H1 (cell line): ENCODE measurements at regions not wholly inside any gene's neighbourhood (a gene's known extent, or its start where the extent isn't known, plus 50 kb on each side); places are given as distances from the start of the nearest gene placed in this dataset.

ENCODE experiments used
- CTCF ChIA-PET: fragments of 300-600 bp; sonication (Branson Sonifier 250); formaldehyde crosslinking; loops from one replicate; lab custom pipeline; 2021; ENCODE audit not compliant: partially characterized antibody; lab: Charles Lee
- POLR2A ChIA-PET: fragments of 300-600 bp; sonication (Branson Sonifier 250); formaldehyde crosslinking; loops from one replicate; lab custom pipeline; 2021; ENCODE audit warnings: inconsistent platforms; ENCODE audit not compliant: partially characterized antibody; lab: Charles Lee
- DNase-seq, 2 experiments: peaks; one replicate each; pipeline versions ENCODE4 v3.0.0 to v3.0.0-alpha.2; 2010 to 2022; ENCODE audit warnings: low spot score in 2 of 2, low read depth in 1 of 2, mixed read lengths in 1 of 2
- FAIRE-seq: peaks from 2 replicates; lab custom pipeline; 2011; peaks lifted over from hg19 to GRCh38; lab: Jason Lieb, UNC
- H2AFZ ChIP-seq: 2 replicates; pipeline ENCODE4 v1.8.1; 2012; ENCODE audit warnings: low read length, inconsistent platforms
- H2AK5ac ChIP-seq: 2 replicates; pipeline ENCODE4 v1.6.1; 2013; ENCODE audit warnings: low read depth, low read length
- H2BK120ac ChIP-seq: replicated peaks from 2 replicates; pipeline ENCODE3; 2013; ENCODE audit warnings: low read depth, low read length, inconsistent platforms
- H2BK12ac ChIP-seq: 2 replicates; pipeline ENCODE4 v1.6.1; 2013; ENCODE audit warnings: low read depth, low read length
- H2BK15ac ChIP-seq: 2 replicates; pipeline ENCODE4 v1.6.1; 2013; ENCODE audit warnings: low read length
- H2BK20ac ChIP-seq: 2 replicates; pipeline ENCODE4 v1.6.1; 2013; ENCODE audit warnings: low read length
- H2BK5ac ChIP-seq: 2 replicates; pipeline ENCODE4 v1.6.1; 2013; ENCODE audit warnings: low read depth, low read length
- H3K14ac ChIP-seq: 2 replicates; pipeline ENCODE4 v1.6.1; 2013; ENCODE audit warnings: inconsistent platforms; ENCODE audit not compliant: insufficient read length
- H3K18ac ChIP-seq: 2 replicates; pipeline ENCODE4 v1.6.1; 2013; ENCODE audit warnings: low read length; ENCODE audit errors: extremely low read depth
- H3K23ac ChIP-seq: 2 replicates; pipeline ENCODE4 v1.6.1; 2013; ENCODE audit warnings: inconsistent platforms; ENCODE audit not compliant: insufficient read length
- H3K23me2 ChIP-seq: 2 replicates; pipeline ENCODE4 v1.6.1; 2013; ENCODE audit warnings: low read depth, low read length
- H3K27ac ChIP-seq: 2 replicates; pipeline ENCODE4 v1.6.1; 2011; ENCODE audit warnings: low read depth, low read length, inconsistent platforms
- H3K27me3 ChIP-seq, 4 experiments: replicated peaks in 1 of 4; 1 replicate in 1 of 4; 2 replicates in 3 of 4; pipeline versions ENCODE4 v1.6.1 to v1.8.1; 2011 to 2013; ENCODE audit warnings: low read length in 3 of 4, mild to moderate bottlenecking in 3 of 4, inconsistent platforms in 2 of 4, mixed read lengths in 2 of 4, moderate library complexity in 1 of 4; ENCODE audit not compliant: control insufficient read depth in 3 of 4, insufficient read depth in 3 of 4; ENCODE audit errors: extremely low read depth in 1 of 4
- H3K36me3 ChIP-seq, 4 experiments: 2 replicates each; pipeline versions ENCODE4 v1.6.1 to v1.8.1; 2011 to 2013; ENCODE audit warnings: mild to moderate bottlenecking in 4 of 4, low read length in 3 of 4, moderate library complexity in 2 of 4, control low read depth in 1 of 4, inconsistent platforms in 1 of 4; ENCODE audit not compliant: insufficient read depth in 4 of 4, control insufficient read depth in 2 of 4
- H3K4ac ChIP-seq: replicated peaks from 2 replicates; pipeline ENCODE3; 2013; ENCODE audit warnings: low read length, low read depth, mixed read lengths, inconsistent platforms; ENCODE audit not compliant: insufficient read length
- H3K4me1 ChIP-seq, 4 experiments: replicated peaks in 1 of 4; 1 replicate in 1 of 4; 2 replicates in 3 of 4; pipeline versions ENCODE4 v1.6.1 to v1.8.1; 2011 to 2013; ENCODE audit warnings: low read length in 3 of 4, inconsistent platforms in 2 of 4, mixed read lengths in 1 of 4; ENCODE audit not compliant: insufficient read depth in 4 of 4, control insufficient read depth in 3 of 4
- H3K4me2 ChIP-seq, 2 experiments: 2 replicates each; pipeline versions ENCODE4 v1.6.1 to v1.8.1; 2011 to 2013; ENCODE audit warnings: low read depth in 2 of 2, low read length in 2 of 2, control low read depth in 1 of 2, inconsistent platforms in 1 of 2, mild to moderate bottlenecking in 1 of 2; ENCODE audit not compliant: insufficient read depth in 1 of 2
- H3K4me3 ChIP-seq, 4 experiments: fragments of 200-600, 300-600 bp in 1 of 4; sonication (generic), shearing (Covaris generic), sonication (Bioruptor Twin) in 1 of 4; 2 replicates each; pipeline versions ENCODE4 v1.5.1 to v1.8.1; 2011 to 2016; ENCODE audit warnings: low read length in 4 of 4, low read depth in 3 of 4, control low read depth in 2 of 4, inconsistent platforms in 2 of 4, mild to moderate bottlenecking in 2 of 4, mixed read lengths in 1 of 4, moderate library complexity in 1 of 4; ENCODE audit not compliant: insufficient read depth in 2 of 4; ENCODE audit errors: extremely low read depth in 1 of 4
- H3K56ac ChIP-seq: replicated peaks from 2 replicates; pipeline ENCODE3; 2013; ENCODE audit warnings: low read depth, mild to moderate bottlenecking, mixed read lengths, low read length, inconsistent platforms; ENCODE audit not compliant: insufficient read length
- H3K79me1 ChIP-seq: 2 replicates; pipeline ENCODE4 v1.6.1; 2013; ENCODE audit warnings: low read depth, low read length, control low read depth
- H3K79me2 ChIP-seq, 2 experiments: 2 replicates each; pipeline versions ENCODE4 v1.6.1 to v1.8.1; 2012 to 2013; ENCODE audit warnings: low read length in 2 of 2, mild to moderate bottlenecking in 2 of 2, inconsistent platforms in 1 of 2; ENCODE audit not compliant: insufficient read depth in 2 of 2, control insufficient read depth in 1 of 2
- H3K9ac ChIP-seq, 4 experiments: replicated peaks in 1 of 4; 1 replicate in 1 of 4; 2 replicates in 3 of 4; pipeline versions ENCODE4 v1.6.1 to v1.8.1; 2011 to 2013; ENCODE audit warnings: low read depth in 3 of 4, low read length in 3 of 4, control low read depth in 2 of 4, mild to moderate bottlenecking in 2 of 4, moderate library complexity in 2 of 4, inconsistent platforms in 1 of 4; ENCODE audit errors: extremely low read depth in 1 of 4
- H3K9me3 ChIP-seq, 2 experiments: 2 replicates each; pipeline versions ENCODE4 v1.6.1 to v1.8.1; 2012 to 2013; ENCODE audit warnings: mild to moderate bottlenecking in 2 of 2, moderate library complexity in 2 of 2, control low read depth in 1 of 2, inconsistent platforms in 1 of 2, low read depth in 1 of 2, low read length in 1 of 2, mixed read lengths in 1 of 2; ENCODE audit not compliant: insufficient read depth in 2 of 2
- H4K20me1 ChIP-seq, 2 experiments: replicated peaks in 1 of 2; 2 replicates each; pipeline versions ENCODE3 to v1.8.1; 2011 to 2013; ENCODE audit warnings: inconsistent platforms in 2 of 2, low read length in 2 of 2, mild to moderate bottlenecking in 1 of 2; ENCODE audit not compliant: insufficient read depth in 2 of 2, control insufficient read depth in 1 of 2
- H4K5ac ChIP-seq: 2 replicates; pipeline ENCODE4 v1.6.1; 2013; ENCODE audit warnings: low read length, low read depth, mixed read lengths, inconsistent platforms; ENCODE audit not compliant: insufficient read length
- H4K8ac ChIP-seq: 2 replicates; pipeline ENCODE4 v1.8.0; 2013; ENCODE audit warnings: mild to moderate bottlenecking, moderate library complexity, low read length, inconsistent platforms; ENCODE audit not compliant: insufficient read depth; ENCODE audit errors: extremely low read depth
- H4K91ac ChIP-seq: replicated peaks from 2 replicates; pipeline ENCODE3; 2013; ENCODE audit warnings: low read length, mixed read lengths, inconsistent platforms; ENCODE audit not compliant: insufficient read length
- GABPA ChIP-seq: IDR thresholded peaks from 2 replicates; pipeline ENCODE4 v1.6.1; 2011; ENCODE audit warnings: mild to moderate bottlenecking, low read length, moderate library complexity, borderline replicate concordance; ENCODE audit not compliant: insufficient read depth
- JUND ChIP-seq: IDR thresholded peaks from 2 replicates; pipeline ENCODE4 v1.6.1; 2011; ENCODE audit warnings: mild to moderate bottlenecking, improper control_type of control experiment, low read length
- RAD21 ChIP-seq, 2 experiments: IDR thresholded peaks in 1 of 2; conservative IDR thresholded peaks in 1 of 2; 2 replicates each; pipeline ENCODE4 v1.6.1; 2011; ENCODE audit warnings: low read depth in 2 of 2, low read length in 2 of 2, improper control_type of control experiment in 1 of 2, inconsistent platforms in 1 of 2, mild to moderate bottlenecking in 1 of 2, moderate library complexity in 1 of 2
- SP4 ChIP-seq: IDR thresholded peaks from 2 replicates; pipeline ENCODE4 v1.6.1; 2012; ENCODE audit warnings: low read length, inconsistent platforms
- TCF12 ChIP-seq: IDR thresholded peaks from 2 replicates; pipeline ENCODE4 v1.6.1; 2011; ENCODE audit warnings: low read depth, mild to moderate bottlenecking, low read length
- whole genome bisulfite sequencing, 2 experiments: shearing (Covaris generic) in 1 of 2; methylation state at CpG; one replicate each; pipeline versions ENCODE4 v1.1.6 to v1.1.7; 2013 to 2015; ENCODE audit warnings: low lambda C conversion rate in 2 of 2, mixed read lengths in 2 of 2, inconsistent platforms in 1 of 2, low coverage in 1 of 2, missing lambda C conversion rate in 1 of 2; ENCODE audit not compliant: insufficient replicate concordance in 2 of 2, insufficient coverage in 1 of 2, insufficient read length in 1 of 2; ENCODE audit errors: extremely low coverage in 1 of 2, missing lambda C conversion rate in 1 of 2; 5-methylcytosine and 5-hydroxymethylcytosine counted together
- TF ChIP-seq, protein P1 (sequence below): IDR thresholded peaks from 2 replicates; pipeline ENCODE4 v1.6.1; 2012; ENCODE audit warnings: inconsistent platforms

DNA sequence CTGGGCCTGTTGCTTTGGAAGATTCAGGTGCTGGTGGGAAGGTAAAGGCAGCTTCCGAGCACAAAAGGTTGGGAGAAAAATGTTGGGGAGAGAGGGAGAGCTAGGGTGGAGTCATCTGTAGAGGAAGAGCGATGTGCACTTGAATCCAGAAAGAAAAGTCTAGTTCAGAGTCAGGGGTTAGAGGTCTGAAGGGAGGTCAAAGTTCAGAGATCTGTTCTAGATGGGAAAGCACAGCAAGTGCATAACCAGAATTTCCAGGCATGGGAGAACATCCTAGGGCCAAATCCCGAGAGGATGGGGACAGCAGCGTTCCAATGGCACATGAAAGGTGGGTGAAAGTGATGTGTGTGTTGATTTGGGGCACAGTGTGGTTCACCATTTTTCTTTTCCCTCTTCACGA, 51.5 kb upstream of the MKLN1 start:
- FAIRE-seq, result no peak
- H3K4me3 ChIP-seq, result no peak overlapping the region

More for the DNA sequence above, 51.5 kb upstream of the MKLN1 start:
- no peak overlapping the region for H3K14ac ChIP-seq
- no peak overlapping the region for H2BK12ac ChIP-seq
- no peak overlapping the region for H3K23ac ChIP-seq
- H3K79me1 ChIP-seq, result no peaks in the 10 kb centered on the region
- no peaks in the 10 kb centered on the region; the same call in 1 of the 2 replicates for H3K23me2 ChIP-seq
- no peaks in the 10 kb centered on the region for H3K27me3 ChIP-seq
- no peak overlapping the region for H2BK20ac ChIP-seq
- H3K79me2 ChIP-seq, result no peaks in the 10 kb centered on the region
- 0 out of 4 replicates have a peak, but pooled peaks cover 0 to 2% of the 10 kb centered on the region in 2 experiments for H3K9me3 ChIP-seq
- ChIA-PET POLR2A (interaction anchor here (1.1 kb wide), 1 partner anchor 9 kb away, joined by 3 read pairs; no protein-coding TSS in a partner anchor), CTCF (interaction anchor here (0.5 to 1.2 kb wide), 3 partner anchors 11 to 401 kb away, joined by 3 to 4 read pairs (median 3); no protein-coding TSS in a partner anchor)
- WGBS, 2 experiments, result 91% methylated on average over 5 of the region's 5 CpGs; no CpG with 5 or more reads in 1 of the 2 experiments
- no peaks in the 10 kb centered on the region for H3K36me3 ChIP-seq
- H3K56ac ChIP-seq, result no peak overlapping the region
- H2BK15ac ChIP-seq, result no peak overlapping the region
- no peak overlapping the region for H2BK120ac ChIP-seq
- H2AFZ ChIP-seq, result no peak overlapping the region
- DNase-seq, result no peak
- H2BK5ac ChIP-seq, result no peak overlapping the region
- H4K20me1 ChIP-seq, result no peaks in the 10 kb centered on the region
- TF ChIP-seq TCF12 (no peak), GABPA (no peak), JUND (no peak), RAD21 (IDR thresholded peaks at IDR 0.05 in 1 of 2, conservative IDR thresholded peaks at IDR 0.05 in 1 of 2; ENCODE audit: low read depth in 2 of 2, low read length in 2 of 2) (no peak), SP4 (no peak)
- TF ChIP-seq, protein P1, sequence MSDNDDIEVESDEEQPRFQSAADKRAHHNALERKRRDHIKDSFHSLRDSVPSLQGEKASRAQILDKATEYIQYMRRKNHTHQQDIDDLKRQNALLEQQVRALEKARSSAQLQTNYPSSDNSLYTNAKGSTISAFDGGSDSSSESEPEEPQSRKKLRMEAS, result no peak
- H4K91ac ChIP-seq, result no peak overlapping the region
- no peak overlapping the region for H3K9ac ChIP-seq
- H4K5ac ChIP-seq, result no peak overlapping the region
- no peak overlapping the region for H3K18ac ChIP-seq
- H4K8ac ChIP-seq, result no peak overlapping the region
- H2AK5ac ChIP-seq, result no peak overlapping the region
- H3K4me2 ChIP-seq, result no peak overlapping the region
- no peaks in the 10 kb centered on the region for H3K4me1 ChIP-seq
- no peak overlapping the region for H3K4ac ChIP-seq
- no peak overlapping the region for H3K27ac ChIP-seq
